Embryonic facial prominence (tissue), 1 donor: ENCODE measurements at regions not wholly inside any gene's neighbourhood (a gene's known extent, or its start where the extent isn't known, plus 50 kb on each side); places are given as distances from the start of the nearest gene placed in this dataset.
"Not testable (repeated sequence)": the region's sequence is repeated elsewhere in the genome, so short reads cannot be mapped to it uniquely, and the experiment has no call there.

Experiments
- DNase-seq: peaks from one replicate; pipeline ENCODE4 v3.0.0-alpha.2; 2016; ENCODE audit errors: extremely low spot score

GRCh38 chr12:13350381-13350780 lies 153.9 kb downstream of the EMP1 start:
- DNase-seq, result no peak

- DNase-seq, result no peak
These were observed 151.9 kb downstream of the EMP1 start for GRCh38 chr12:13348464-13348863.

GRCh38 chr12:13347241-13348043 lies 150.9 kb downstream of the EMP1 start:
- no peak for DNase-seq

- no peak for DNase-seq
These were observed 149.2 kb downstream of the EMP1 start for GRCh38 chr12:13345722-13346121.

GRCh38 chr12:13343375-13343774 lies 146.8 kb downstream of the EMP1 start:
- DNase-seq, result no peak

- no peak for DNase-seq
These were observed 146.4 kb downstream of the EMP1 start for GRCh38 chr12:13342971-13343370.

- no peak for DNase-seq
These were observed 143.6 kb downstream of the EMP1 start for GRCh38 chr12:13340149-13340548.

GRCh38 chr12:13339538-13339937 lies 143.0 kb downstream of the EMP1 start:
- no peak for DNase-seq

GRCh38 chr12:13339091-13339490 lies 142.6 kb downstream of the EMP1 start:
- no peak for DNase-seq

- DNase-seq, result no peak
These were observed 141.3 kb downstream of the EMP1 start for GRCh38 chr12:13337791-13338190.

- DNase-seq, result no peak
These were observed 139.7 kb downstream of the EMP1 start for GRCh38 chr12:13336216-13336615.

- no peak for DNase-seq
These were observed 132.0 kb downstream of the EMP1 start for GRCh38 chr12:13328535-13328934.

GRCh38 chr12:13326076-13326475 lies 129.6 kb downstream of the EMP1 start:
- DNase-seq, result no peak

- DNase-seq, result not testable (repeated sequence)
These were observed 128.5 kb downstream of the EMP1 start for GRCh38 chr12:13325037-13325436.

- DNase-seq, result no peak
These were observed 121.9 kb downstream of the EMP1 start for GRCh38 chr12:13318231-13319015.

- DNase-seq, result no peak
These were observed 120.2 kb downstream of the EMP1 start for GRCh38 chr12:13316587-13317246.

- DNase-seq, result no peak
These were observed 117.4 kb downstream of the EMP1 start for GRCh38 chr12:13313886-13314285.

GRCh38 chr12:13311551-13311950 lies 115.0 kb downstream of the EMP1 start:
- no peak for DNase-seq

- DNase-seq, result no peak
These were observed 110.8 kb downstream of the EMP1 start for GRCh38 chr12:13307143-13307816.

- no peak for DNase-seq
These were observed 108.4 kb downstream of the EMP1 start for GRCh38 chr12:13304924-13305323.

GRCh38 chr12:13299457-13299856 lies 102.9 kb downstream of the EMP1 start:
- DNase-seq, result no peak

GRCh38 chr12:13293096-13293495 lies 96.6 kb downstream of the EMP1 start:
- DNase-seq, result no peak
